ENCODE measurements at regions not wholly inside any gene's neighbourhood (a gene's known extent, or its start where the extent isn't known, plus 50 kb on each side); places are given as distances from the start of the nearest gene placed in this dataset.

DNA sequence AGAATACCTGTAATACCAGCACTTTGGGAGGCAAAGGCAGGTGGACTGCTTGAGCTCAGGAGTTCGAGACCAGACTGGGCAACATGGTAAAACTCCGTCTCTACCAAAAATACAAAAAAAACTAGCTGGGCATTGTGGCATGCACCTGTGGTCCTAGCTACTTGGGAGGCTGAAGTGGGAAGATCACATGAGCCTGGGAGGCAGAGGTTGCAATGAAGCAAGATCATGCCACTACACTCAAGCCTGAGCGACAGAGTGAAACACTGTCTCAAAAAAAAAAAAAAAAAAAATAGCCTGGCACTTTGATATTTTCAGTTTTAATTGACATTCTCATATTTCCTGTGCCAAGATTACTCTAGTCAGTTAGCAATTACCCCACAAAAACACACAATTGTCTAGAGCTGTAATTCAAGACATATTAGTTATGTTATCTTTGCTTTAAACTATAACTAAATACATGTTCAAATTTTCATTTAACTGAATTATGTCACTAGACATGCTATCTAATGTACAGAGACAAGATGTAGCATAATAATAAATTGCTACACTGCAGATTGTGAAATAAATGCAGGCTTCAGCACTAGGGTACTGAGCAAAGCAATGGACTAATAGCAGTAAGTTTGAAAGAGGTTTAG, 378.2 kb upstream of the GRAMD2B start:
- in situ Hi-C loops (cut with HindIII; ENCODE audit: extremely low pct_ligation_motif_present, low pct_unique_long_range_greater_than_20kb) (no loop called here), intact Hi-C loops (cut with micrococcal nuclease; ENCODE audit: unreplicated experiment) (no loop called here)
- CTCF ChIA-PET (ENCODE audit: low intra/inter-chr PET ratio, low total read pairs) = no interaction called here
- no peaks in the 10 kb centered on the region for H3K9me3 ChIP-seq (ENCODE audit: low read length)
- H3K27me3 ChIP-seq (ENCODE audit: control insufficient read depth in 1 of 2, insufficient read depth in 2 of 2, low read length in 2 of 2) = no peaks in the 10 kb centered on the region
- H3K4me3 ChIP-seq (replicated peaks in 1 of 3; ENCODE audit: insufficient read depth in 1 of 3, low read depth in 2 of 3, low read length in 3 of 3) = no peak overlapping the region
- no peak overlapping the region for H3K9ac ChIP-seq (ENCODE audit: insufficient read depth, low read depth, low read length)
- no peaks in the 10 kb centered on the region for H3K79me2 ChIP-seq (ENCODE audit: insufficient read depth, low read length)
- no peaks in the 10 kb centered on the region for H3K36me3 ChIP-seq (replicated peaks in 1 of 2; ENCODE audit: control insufficient read depth in 1 of 2, insufficient read depth in 2 of 2, low read length in 2 of 2)
- no peak overlapping the region for H3K27ac ChIP-seq (ENCODE audit: extremely low read length, insufficient read depth, low read length)
- no TSS peak for BruUV-seq (replicated peaks)
- 21% methylated on average over 3 of the region's 3 CpGs for WGBS (ENCODE audit: low lambda C conversion rate)
- POLR2A ChIA-PET = no interaction called here
- FAIRE-seq (no peak), ATAC-seq (no peak), DNase-seq (ENCODE audit: low spot score) (no peak)
- no peak overlapping the region for H3K4me2 ChIP-seq (ENCODE audit: low read depth, low read length)
- no peaks in the 10 kb centered on the region for H3K4me1 ChIP-seq (ENCODE audit: insufficient read depth, low read length)
- H4K20me1 ChIP-seq (ENCODE audit: insufficient read depth, low read length) = no peaks in the 10 kb centered on the region
- no peak overlapping the region for H2AFZ ChIP-seq (ENCODE audit: low read length)
- TF ChIP-seq ZNF337 (CRISPR knock-in tag; IDR thresholded peaks at IDR 0.05; ENCODE audit: borderline replicate concordance, low read depth) (no peak), ARNTL (CRISPR knock-in tag; IDR thresholded peaks at IDR 0.05) (no peak), ISL2 (CRISPR knock-in tag; IDR thresholded peaks at IDR 0.05) (no peak), ZNF296 (CRISPR knock-in tag; conservative IDR thresholded peaks at IDR 0.05) (no peak), ZFP62 (CRISPR knock-in tag; IDR thresholded peaks at IDR 0.05) (no peak), PITX1 (CRISPR knock-in tag; IDR thresholded peaks at IDR 0.05) (no peak), ZNF468 (CRISPR knock-in tag; IDR thresholded peaks at IDR 0.05) (no peak)
- TF ChIP-seq, protein P1, sequence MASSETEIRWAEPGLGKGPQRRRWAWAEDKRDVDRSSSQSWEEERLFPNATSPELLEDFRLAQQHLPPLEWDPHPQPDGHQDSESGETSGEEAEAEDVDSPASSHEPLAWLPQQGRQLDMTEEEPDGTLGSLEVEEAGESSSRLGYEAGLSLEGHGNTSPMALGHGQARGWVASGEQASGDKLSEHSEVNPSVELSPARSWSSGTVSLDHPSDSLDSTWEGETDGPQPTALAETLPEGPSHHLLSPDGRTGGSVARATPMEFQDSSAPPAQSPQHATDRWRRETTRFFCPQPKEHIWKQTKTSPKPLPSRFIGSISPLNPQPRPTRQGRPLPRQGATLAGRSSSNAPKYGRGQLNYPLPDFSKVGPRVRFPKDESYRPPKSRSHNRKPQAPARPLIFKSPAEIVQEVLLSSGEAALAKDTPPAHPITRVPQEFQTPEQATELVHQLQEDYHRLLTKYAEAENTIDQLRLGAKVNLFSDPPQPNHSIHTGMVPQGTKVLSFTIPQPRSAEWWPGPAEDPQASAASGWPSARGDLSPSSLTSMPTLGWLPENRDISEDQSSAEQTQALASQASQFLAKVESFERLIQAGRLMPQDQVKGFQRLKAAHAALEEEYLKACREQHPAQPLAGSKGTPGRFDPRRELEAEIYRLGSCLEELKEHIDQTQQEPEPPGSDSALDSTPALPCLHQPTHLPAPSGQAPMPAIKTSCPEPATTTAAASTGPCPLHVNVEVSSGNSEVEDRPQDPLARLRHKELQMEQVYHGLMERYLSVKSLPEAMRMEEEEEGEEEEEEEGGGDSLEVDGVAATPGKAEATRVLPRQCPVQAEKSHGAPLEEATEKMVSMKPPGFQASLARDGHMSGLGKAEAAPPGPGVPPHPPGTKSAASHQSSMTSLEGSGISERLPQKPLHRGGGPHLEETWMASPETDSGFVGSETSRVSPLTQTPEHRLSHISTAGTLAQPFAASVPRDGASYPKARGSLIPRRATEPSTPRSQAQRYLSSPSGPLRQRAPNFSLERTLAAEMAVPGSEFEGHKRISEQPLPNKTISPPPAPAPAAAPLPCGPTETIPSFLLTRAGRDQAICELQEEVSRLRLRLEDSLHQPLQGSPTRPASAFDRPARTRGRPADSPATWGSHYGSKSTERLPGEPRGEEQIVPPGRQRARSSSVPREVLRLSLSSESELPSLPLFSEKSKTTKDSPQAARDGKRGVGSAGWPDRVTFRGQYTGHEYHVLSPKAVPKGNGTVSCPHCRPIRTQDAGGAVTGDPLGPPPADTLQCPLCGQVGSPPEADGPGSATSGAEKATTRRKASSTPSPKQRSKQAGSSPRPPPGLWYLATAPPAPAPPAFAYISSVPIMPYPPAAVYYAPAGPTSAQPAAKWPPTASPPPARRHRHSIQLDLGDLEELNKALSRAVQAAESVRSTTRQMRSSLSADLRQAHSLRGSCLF (CRISPR knock-in tag; IDR thresholded peaks at IDR 0.05; ENCODE audit: borderline replicate concordance) = no peak
- TF ChIP-seq, protein P2, sequence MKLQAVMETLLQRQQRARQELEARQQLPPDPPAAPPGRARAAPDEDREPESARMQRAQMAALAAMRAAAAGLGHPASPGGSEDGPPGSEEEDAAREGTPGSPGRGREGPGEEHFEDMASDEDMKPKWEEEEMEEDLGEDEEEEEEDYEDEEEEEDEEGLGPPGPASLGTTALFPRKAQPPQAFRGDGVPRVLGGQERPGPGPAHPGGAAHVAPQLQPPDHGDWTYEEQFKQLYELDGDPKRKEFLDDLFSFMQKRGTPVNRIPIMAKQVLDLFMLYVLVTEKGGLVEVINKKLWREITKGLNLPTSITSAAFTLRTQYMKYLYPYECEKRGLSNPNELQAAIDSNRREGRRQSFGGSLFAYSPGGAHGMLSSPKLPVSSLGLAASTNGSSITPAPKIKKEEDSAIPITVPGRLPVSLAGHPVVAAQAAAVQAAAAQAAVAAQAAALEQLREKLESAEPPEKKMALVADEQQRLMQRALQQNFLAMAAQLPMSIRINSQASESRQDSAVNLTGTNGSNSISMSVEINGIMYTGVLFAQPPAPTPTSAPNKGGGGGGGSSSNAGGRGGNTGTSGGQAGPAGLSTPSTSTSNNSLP (IDR thresholded peaks at IDR 0.05; ENCODE audit: low read depth, low read length) = no peak
- TF ChIP-seq, protein P3, sequence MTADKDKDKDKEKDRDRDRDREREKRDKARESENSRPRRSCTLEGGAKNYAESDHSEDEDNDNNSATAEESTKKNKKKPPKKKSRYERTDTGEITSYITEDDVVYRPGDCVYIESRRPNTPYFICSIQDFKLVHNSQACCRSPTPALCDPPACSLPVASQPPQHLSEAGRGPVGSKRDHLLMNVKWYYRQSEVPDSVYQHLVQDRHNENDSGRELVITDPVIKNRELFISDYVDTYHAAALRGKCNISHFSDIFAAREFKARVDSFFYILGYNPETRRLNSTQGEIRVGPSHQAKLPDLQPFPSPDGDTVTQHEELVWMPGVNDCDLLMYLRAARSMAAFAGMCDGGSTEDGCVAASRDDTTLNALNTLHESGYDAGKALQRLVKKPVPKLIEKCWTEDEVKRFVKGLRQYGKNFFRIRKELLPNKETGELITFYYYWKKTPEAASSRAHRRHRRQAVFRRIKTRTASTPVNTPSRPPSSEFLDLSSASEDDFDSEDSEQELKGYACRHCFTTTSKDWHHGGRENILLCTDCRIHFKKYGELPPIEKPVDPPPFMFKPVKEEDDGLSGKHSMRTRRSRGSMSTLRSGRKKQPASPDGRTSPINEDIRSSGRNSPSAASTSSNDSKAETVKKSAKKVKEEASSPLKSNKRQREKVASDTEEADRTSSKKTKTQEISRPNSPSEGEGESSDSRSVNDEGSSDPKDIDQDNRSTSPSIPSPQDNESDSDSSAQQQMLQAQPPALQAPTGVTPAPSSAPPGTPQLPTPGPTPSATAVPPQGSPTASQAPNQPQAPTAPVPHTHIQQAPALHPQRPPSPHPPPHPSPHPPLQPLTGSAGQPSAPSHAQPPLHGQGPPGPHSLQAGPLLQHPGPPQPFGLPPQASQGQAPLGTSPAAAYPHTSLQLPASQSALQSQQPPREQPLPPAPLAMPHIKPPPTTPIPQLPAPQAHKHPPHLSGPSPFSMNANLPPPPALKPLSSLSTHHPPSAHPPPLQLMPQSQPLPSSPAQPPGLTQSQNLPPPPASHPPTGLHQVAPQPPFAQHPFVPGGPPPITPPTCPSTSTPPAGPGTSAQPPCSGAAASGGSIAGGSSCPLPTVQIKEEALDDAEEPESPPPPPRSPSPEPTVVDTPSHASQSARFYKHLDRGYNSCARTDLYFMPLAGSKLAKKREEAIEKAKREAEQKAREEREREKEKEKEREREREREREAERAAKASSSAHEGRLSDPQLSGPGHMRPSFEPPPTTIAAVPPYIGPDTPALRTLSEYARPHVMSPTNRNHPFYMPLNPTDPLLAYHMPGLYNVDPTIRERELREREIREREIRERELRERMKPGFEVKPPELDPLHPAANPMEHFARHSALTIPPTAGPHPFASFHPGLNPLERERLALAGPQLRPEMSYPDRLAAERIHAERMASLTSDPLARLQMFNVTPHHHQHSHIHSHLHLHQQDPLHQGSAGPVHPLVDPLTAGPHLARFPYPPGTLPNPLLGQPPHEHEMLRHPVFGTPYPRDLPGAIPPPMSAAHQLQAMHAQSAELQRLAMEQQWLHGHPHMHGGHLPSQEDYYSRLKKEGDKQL (CRISPR knock-in tag; IDR thresholded peaks at IDR 0.05; ENCODE audit: low read depth) = no peak

Measured in HepG2 (cell line).